KMS-11 (cell line): ENCODE measurements at regions not wholly inside any gene's neighbourhood (a gene's known extent, or its start where the extent isn't known, plus 50 kb on each side); places are given as distances from the start of the nearest gene placed in this dataset.

ENCODE experiments used
- H2AFZ ChIP-seq: fragments of 200-600 bp; sonication (generic); 2 replicates; pipeline ENCODE4 v1.6.1; 2016; ENCODE audit warnings: antibody characterized with exemption, mixed run types, low read depth
- H3K27ac ChIP-seq: fragments of 200-600 bp; sonication (generic); 2 replicates; pipeline ENCODE4 v1.6.1; 2016; ENCODE audit warnings: mild to moderate bottlenecking, mixed run types
- H3K27me3 ChIP-seq: fragments of 200-600 bp; sonication (generic); 2 replicates; pipeline ENCODE4 v1.6.1; 2017; ENCODE audit warnings: mild to moderate bottlenecking, low read depth, mixed run types, moderate library complexity; ENCODE audit not compliant: insufficient read depth
- H3K36me3 ChIP-seq: fragments of 200-600 bp; sonication (generic); 2 replicates; pipeline ENCODE4 v1.6.1; 2017; ENCODE audit warnings: mild to moderate bottlenecking, mixed run types; ENCODE audit not compliant: insufficient read depth
- H3K4me1 ChIP-seq: fragments of 200-600 bp; sonication (generic); 2 replicates; pipeline ENCODE4 v1.6.1; 2016; ENCODE audit warnings: mild to moderate bottlenecking, low read depth, mixed run types; ENCODE audit not compliant: poor library complexity, severe bottlenecking
- H3K4me2 ChIP-seq: fragments of 200-600 bp; sonication (generic); 2 replicates; pipeline ENCODE4 v1.7.0; 2016; ENCODE audit warnings: mild to moderate bottlenecking, mixed run types
- H3K4me3 ChIP-seq: fragments of 200-600 bp; sonication (generic); IDR thresholded peaks from 2 replicates; pipeline ENCODE4 v1.6.1; 2017; ENCODE audit warnings: low read depth, low read length, mixed read lengths; ENCODE audit not compliant: insufficient read depth
- H3K79me2 ChIP-seq: fragments of 200-600 bp; sonication (generic); 2 replicates; pipeline ENCODE4 v1.6.1; 2016; ENCODE audit warnings: low read depth, mixed run types; ENCODE audit not compliant: insufficient read depth
- H3K9ac ChIP-seq: fragments of 200-600 bp; sonication (generic); 2 replicates; pipeline ENCODE4 v1.6.1; 2016; ENCODE audit warnings: mild to moderate bottlenecking, mixed run types
- H4K20me1 ChIP-seq: fragments of 200-600 bp; sonication (generic); 2 replicates; pipeline ENCODE4 v1.6.1; 2016; ENCODE audit warnings: mild to moderate bottlenecking, mixed run types; ENCODE audit not compliant: insufficient read depth
- TF ChIP-seq, protein P1 (sequence below): fragments of 200-600 bp; sonication (generic); conservative IDR thresholded peaks from 2 replicates; pipeline ENCODE4 v1.6.1; 2017; ENCODE audit warnings: low read depth, mild to moderate bottlenecking, antibody characterized with exemption, low read length, moderate library complexity, mixed read lengths

DNA sequence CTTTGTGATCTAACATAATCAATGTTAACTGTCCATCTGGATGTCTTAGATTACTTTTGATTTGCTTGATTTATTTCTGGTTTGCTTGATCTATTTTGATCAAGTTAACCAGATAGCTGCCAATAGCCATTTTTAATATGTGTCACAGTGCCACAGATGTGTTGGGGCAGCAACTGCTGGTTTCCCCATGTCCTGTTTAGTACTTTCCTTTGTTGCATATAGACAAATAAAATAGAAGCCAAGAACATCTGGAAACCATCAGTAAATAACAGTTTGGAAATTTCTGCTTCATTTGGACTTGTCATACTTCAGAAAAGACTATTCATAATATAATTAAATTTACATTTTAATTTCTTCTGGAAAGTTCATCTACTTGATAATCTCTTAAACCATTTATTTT is 145.6 kb upstream of the C21orf91 start:
- Histone ChIP-seq H3K27ac (no peak overlapping the region), H4K20me1 (no peaks in the 10 kb centered on the region), H3K4me3 (no peak overlapping the region), H3K36me3 (no peaks in the 10 kb centered on the region), H3K27me3 (no peaks in the 10 kb centered on the region), H3K4me2 (no peak overlapping the region), H2AFZ (no peak overlapping the region), H3K4me1 (no peaks in the 10 kb centered on the region), H3K9ac (no peak overlapping the region), H3K79me2 (no peaks in the 10 kb centered on the region)
- TF ChIP-seq, protein P1, sequence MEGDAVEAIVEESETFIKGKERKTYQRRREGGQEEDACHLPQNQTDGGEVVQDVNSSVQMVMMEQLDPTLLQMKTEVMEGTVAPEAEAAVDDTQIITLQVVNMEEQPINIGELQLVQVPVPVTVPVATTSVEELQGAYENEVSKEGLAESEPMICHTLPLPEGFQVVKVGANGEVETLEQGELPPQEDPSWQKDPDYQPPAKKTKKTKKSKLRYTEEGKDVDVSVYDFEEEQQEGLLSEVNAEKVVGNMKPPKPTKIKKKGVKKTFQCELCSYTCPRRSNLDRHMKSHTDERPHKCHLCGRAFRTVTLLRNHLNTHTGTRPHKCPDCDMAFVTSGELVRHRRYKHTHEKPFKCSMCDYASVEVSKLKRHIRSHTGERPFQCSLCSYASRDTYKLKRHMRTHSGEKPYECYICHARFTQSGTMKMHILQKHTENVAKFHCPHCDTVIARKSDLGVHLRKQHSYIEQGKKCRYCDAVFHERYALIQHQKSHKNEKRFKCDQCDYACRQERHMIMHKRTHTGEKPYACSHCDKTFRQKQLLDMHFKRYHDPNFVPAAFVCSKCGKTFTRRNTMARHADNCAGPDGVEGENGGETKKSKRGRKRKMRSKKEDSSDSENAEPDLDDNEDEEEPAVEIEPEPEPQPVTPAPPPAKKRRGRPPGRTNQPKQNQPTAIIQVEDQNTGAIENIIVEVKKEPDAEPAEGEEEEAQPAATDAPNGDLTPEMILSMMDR, result no peak

DNA sequence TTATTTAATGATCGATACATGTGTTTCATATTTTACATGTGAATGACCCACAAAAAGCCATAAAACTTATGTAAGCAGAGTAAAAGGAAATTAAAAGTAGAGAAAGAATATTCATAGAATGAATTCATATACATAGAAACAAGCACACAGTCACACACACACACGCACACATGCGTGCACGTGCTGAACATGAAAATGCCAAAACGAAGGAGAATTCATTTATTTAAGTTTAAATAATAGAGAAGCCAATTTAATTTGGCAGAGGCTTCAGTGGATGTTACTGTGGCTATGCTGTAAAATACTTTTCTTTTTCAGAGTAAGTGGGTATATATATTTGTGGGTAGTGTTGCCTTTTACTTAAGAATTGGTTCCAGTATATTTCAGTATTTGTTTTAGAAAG is 145.0 kb upstream of the C21orf91 start:
- Histone ChIP-seq H3K79me2 (no peaks in the 10 kb centered on the region), H4K20me1 (no peaks in the 10 kb centered on the region), H2AFZ (no peak overlapping the region), H3K9ac (no peak overlapping the region), H3K27me3 (no peaks in the 10 kb centered on the region), H3K36me3 (no peaks in the 10 kb centered on the region), H3K4me1 (no peaks in the 10 kb centered on the region), H3K4me3 (no peak overlapping the region), H3K27ac (no peak overlapping the region), H3K4me2 (no peak overlapping the region)
- TF ChIP-seq, protein P1, result no peak

DNA sequence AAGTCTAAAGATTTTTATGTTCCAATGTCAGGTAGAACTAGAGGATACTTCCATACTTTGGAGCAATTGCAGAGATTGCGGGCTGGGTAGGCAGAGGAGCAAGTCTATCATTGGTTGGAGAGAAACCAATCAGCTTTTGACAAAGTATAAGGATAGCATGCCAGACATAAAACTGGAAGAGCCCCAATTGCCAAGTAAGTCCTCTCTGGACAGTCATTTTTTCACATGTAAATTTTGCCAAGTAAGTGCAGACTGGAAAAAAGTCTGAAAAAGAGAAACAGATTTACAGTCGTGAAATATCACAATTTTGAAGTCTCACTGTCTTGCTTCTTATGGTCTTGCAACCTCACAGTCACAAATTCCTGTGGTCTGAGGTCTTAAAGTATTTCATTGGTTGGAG is 131.4 kb upstream of the C21orf91 start:
- H2AFZ ChIP-seq, result no peak overlapping the region
- H3K79me2 ChIP-seq, result no peaks in the 10 kb centered on the region
- H3K4me1 ChIP-seq, result no peaks in the 10 kb centered on the region
- H3K9ac ChIP-seq, result no peak overlapping the region
- no peak overlapping the region for H3K27ac ChIP-seq
- no peak overlapping the region for H3K4me3 ChIP-seq
- H3K36me3 ChIP-seq, result no peaks in the 10 kb centered on the region
- no peak overlapping the region for H3K4me2 ChIP-seq
- TF ChIP-seq, protein P1, result no peak
- no peaks in the 10 kb centered on the region for H3K27me3 ChIP-seq
- no peaks in the 10 kb centered on the region for H4K20me1 ChIP-seq

DNA sequence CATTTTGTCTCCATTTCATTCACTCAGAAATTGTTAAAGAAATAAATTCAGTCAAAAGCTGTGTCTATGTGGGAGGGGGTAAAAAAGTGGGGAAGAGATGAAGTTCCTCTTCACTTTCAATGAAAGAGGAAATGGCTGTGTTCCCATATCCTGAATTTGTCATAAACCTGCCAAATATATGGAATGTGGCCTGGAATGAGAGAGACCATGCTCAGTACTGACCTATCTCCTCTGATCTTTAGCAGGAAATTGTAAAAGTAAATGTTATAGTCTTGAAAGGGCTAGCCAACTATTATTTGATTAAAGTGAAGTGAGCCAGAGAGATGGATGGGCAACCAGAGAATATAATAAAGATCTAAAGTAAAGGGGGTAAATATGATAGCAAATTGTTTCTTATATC is 130.3 kb upstream of the C21orf91 start:
- H3K27ac ChIP-seq, result no peak overlapping the region
- H3K4me1 ChIP-seq, result no peaks in the 10 kb centered on the region
- H3K36me3 ChIP-seq, result no peaks in the 10 kb centered on the region
- no peaks in the 10 kb centered on the region for H3K27me3 ChIP-seq
- H3K4me3 ChIP-seq, result no peak overlapping the region
- TF ChIP-seq, protein P1, result no peak
- no peak overlapping the region for H2AFZ ChIP-seq
- H3K9ac ChIP-seq, result no peak overlapping the region
- no peaks in the 10 kb centered on the region for H3K79me2 ChIP-seq
- H3K4me2 ChIP-seq, result no peak overlapping the region
- H4K20me1 ChIP-seq, result no peaks in the 10 kb centered on the region

DNA sequence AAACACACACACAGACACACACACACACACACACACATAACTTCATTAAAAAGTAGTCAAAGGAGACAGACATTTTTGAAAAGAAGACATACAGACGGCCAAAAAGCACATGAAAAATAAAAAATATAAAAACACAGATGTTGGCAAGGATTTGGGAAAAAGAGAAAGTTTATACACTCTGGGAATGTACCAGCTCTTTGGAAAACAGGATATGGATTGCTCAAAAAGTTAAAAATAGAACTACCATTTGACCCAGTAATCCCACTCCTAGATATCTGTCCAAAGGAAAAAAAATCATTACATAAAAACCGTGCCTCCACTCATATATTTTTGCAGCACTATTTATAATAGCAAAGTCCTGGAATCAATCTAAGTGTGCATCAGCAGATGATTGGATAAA is 128.4 kb upstream of the C21orf91 start:
- Histone ChIP-seq H3K27me3 (no peaks in the 10 kb centered on the region), H3K36me3 (no peaks in the 10 kb centered on the region), H3K27ac (no peak overlapping the region), H2AFZ (no peak overlapping the region), H3K4me2 (no peak overlapping the region), H3K4me3 (no peak overlapping the region), H4K20me1 (no peaks in the 10 kb centered on the region), H3K4me1 (no peaks in the 10 kb centered on the region), H3K9ac (no peak overlapping the region), H3K79me2 (no peaks in the 10 kb centered on the region)
- TF ChIP-seq, protein P1, result no peak
